HG03135 (cell line): ENCODE measurements at regions not wholly inside any gene's neighbourhood (a gene's known extent, or its start where the extent isn't known, plus 50 kb on each side); places are given as distances from the start of the nearest gene placed in this dataset.
"Not testable (repeated sequence)": the region's sequence is repeated elsewhere in the genome, so short reads cannot be mapped to it uniquely, and the experiment has no call there.

ENCODE experiments used
- ATAC-seq: cut with Tn5 transposase; IDR thresholded peaks from one replicate; pipeline ENCODE4 v1.9.1; 2021; ENCODE audit warnings: mild to moderate bottlenecking, moderate library complexity; ENCODE audit not compliant: unreplicated experiment

DNA sequence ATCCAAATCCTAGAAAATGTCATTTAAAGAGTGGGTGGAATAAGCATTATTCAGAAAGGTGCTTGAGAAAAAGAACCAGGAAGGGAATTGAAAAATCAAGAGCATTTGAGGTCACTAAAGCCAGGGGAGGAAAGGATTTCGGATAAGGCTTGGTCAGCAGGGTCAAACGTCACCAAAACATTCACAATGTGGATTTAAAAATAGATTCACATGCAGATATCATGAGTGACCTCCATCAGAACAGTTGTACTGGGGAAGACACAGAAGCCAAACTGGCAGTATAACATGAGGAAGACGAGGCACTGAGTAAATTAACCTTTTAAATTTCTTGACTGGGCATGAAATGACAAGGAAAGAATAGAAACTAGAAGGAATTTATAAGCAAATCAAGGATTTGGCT lies 175.1 kb upstream of the CCDC196 start:
- no peak for ATAC-seq

DNA sequence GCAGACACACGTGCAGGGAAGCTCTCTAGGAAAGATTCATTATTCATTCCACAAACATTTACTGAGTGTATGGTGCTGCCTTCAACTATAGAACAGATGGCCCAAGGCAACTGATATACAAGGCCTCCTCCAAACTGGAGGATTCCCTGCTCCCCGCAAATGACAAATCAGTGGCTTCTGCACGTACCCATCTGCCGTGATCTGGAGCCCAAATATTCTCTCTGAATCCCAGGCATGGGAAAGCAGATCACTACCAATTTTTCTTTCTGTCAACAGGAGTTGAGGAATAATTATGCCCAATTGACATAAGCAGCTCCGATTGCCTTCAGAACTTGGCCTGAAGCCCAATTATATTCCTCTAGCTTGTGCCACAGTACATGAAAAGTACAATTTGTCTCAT lies 174.2 kb upstream of the CCDC196 start:
- ATAC-seq, result no peak

DNA sequence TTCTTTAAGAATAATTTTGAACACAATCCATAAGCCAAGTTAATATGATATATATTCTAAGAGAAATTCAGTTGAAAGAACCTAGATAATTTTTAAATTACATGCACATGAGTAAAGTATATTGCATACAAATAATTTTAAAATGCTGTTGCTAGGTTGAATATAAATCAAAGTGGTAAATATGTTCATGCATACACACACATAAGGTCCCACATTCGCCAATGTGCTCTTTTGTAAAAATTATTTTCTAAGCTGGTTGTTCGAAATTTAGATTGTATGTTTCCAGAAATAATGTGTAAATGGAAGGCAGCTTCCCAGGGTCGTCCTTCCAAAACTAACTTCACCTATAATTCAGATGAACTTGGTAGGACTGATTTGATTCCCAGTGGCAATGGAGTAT lies 173.7 kb upstream of the CCDC196 start:
- ATAC-seq, result no peak

DNA sequence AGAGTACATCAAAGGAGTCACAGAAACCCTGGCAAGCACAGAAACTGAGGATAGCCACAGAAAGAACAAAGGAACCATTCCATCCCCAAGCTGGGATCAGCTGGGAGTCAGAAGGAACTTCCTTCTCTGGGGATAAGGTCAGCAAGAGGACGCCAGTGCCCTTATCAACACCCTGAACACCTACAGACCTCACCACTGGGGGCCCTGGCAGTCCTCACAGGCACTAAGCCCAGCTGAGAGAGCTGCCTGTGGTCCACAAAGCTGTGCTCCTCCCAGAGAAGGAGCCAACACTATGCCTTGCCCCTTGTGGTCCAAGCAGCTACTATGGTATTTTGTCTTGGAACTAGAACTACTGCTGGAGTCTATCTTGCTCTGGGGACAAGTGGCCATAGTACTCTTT lies 171.1 kb upstream of the CCDC196 start:
- no peak for ATAC-seq

DNA sequence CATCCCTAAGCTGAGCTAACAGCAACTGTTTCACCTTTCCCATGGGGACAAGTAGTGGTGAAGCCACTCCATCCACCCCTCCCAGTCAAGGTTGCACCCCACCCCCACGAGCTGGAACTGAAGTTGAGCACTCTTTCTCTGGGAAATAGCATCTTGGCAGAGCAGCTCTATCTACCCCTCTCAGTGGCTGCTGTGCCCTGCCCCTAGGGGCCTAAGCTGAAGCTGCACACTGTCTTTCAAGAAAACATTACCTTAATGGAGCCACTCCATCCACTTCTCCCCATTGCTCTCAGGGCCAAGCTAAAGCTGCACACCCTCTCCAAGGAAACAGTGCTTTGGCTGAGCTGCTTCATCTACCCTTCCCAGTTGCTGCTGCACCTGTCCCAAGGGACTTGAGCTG lies 170.6 kb upstream of the CCDC196 start:
- ATAC-seq, result no peak

DNA sequence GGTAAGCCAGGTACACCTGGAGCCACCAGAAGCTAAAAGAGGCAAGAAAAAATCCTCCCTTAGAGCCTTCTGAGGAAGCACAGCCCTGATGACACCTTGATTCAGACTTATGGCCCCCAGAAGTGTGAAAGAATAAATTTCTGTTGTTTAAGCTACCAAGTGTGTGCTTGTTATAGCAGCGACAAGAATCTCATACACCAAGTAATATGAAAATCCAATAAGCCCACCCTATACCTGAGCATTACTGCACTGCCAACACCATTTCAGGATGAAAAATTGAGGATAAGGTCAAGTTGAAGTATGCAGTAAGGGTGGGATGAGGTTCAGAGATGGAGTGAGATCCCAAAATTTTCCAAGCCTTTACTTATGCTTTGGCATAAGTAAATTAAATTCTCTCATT lies 163.6 kb upstream of the CCDC196 start:
- no peak for ATAC-seq

DNA sequence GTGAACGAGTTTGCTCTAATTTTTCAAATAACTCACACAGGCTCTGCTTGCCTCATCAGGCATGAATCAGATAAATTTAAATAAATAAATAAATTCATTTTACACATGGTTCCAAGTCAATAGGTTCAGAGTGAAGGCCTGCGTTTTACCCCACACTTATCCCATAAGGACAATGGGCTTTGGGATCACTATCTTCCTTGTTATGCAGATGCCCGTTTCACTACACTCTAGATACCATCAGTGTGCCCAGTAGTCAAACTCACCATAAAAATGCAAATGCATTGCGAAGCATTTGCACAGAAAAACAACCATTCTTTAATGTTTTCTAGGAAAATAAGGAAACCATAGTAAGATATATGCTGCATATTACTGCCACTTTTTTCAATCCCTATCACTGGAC lies 155.9 kb upstream of the CCDC196 start:
- ATAC-seq, result no peak

DNA sequence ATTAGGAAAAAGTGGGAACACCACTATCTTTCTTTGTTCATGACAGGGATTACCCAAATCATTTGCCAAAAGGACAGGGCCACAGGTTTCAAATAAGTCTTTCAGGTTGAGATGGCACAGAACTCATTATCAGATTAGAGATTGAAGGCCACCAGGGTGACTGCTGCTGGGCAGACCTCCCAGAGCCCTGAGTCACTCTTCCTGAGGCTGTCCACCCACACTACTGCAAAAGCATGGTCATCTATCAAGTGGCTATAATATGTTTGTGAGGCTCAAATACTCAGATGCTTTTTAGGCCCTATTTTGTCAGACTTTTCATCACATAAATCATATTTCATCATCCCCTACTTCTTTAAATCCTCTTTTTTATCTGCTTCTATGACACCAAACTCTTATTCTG lies 155.3 kb upstream of the CCDC196 start:
- no peak for ATAC-seq

DNA sequence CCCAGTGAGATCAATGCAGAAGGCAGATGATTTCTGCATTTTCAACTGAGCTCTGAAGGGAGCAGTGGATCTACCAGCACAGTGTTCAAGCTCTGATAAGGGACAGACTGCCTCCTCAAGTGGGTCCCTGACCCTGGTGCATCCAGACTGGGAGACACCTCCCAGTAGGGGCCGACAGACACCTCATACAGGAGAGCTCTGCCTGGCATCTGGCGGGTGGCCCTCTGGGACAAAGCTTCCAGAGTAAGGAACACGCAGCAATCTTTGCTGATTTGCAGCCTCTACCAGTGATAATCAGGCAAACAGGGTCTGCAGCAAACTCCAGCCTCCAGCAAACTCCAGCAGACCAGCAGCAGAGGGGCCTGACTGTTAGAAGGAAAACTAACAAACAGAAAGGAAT lies 152.9 kb upstream of the CCDC196 start:
- not testable (repeated sequence) for ATAC-seq

DNA sequence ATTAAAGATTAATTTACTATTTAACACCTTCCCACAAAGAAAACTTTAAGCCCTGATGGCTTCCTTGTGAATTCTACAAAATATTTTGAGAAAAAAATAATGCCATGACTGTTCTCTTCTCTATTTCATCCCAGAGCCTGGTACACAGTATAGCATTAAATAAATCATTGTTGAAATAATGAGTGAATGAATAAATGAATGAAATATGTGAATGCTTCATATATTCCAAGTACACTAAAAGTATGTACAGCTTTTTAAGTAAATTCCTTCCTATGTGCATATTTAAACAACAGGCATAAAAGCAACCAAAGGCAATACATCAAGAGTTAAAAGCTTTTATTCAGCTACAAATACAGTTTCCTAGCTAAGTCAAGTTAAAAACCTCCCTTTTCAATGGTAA lies 144.9 kb upstream of the CCDC196 start:
- ATAC-seq, result no peak

DNA sequence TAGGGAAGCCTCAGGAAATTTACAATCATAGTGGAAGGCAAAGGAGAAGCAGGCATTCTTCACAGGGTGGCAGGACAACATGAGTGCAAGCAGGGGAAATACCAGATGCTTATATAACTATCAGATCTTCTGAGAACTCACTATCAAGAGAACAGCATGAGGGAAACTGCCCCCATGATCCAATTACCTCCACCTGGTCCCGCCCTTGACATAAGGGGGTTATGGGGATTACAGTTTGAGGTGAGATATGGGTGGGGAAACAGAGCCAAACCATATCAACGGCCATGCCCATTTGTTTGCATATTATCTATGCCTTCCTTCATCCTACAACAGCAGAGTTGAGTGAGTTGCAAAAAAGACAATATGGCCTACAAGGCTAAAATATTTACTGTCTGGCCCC lies 140.2 kb upstream of the CCDC196 start:
- ATAC-seq, result no peak

DNA sequence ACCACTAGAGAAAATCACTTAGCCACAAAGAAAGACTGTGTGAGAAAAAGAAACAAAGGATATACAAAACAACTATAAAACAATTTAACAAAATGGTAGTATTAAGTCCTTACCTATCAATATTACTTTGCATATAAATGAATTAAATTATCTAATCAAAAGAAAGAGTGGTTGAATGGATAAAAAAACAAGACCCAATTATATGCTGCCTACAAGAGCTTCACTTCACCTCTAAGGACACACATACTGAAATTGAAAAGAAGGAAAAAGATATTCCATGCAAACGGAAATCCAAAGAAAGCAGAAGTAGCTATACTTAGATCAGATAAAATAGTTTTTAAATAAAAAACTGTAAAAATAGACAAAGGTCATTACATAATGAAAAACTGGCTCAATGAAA lies 134.9 kb upstream of the CCDC196 start:
- no peak for ATAC-seq

DNA sequence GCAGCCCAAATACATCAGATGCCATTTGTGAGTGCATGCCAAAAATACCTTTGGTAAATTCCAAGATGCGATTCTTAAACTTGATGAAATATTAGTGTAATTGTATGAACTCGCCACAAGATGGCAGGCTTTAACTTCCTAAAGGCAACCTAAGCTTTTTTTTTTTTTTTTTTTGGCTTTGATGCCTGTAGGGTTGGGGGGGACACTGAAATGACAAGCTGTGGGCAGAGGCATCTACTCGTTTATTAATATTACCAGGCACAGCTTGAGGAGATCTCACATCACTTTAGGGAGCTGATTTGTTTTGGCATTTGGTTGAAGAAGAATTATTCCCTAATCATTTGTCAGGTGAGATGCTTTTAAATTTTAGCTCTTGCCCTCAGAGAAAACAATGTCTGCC lies 126.7 kb upstream of the CCDC196 start:
- ATAC-seq, result no peak

DNA sequence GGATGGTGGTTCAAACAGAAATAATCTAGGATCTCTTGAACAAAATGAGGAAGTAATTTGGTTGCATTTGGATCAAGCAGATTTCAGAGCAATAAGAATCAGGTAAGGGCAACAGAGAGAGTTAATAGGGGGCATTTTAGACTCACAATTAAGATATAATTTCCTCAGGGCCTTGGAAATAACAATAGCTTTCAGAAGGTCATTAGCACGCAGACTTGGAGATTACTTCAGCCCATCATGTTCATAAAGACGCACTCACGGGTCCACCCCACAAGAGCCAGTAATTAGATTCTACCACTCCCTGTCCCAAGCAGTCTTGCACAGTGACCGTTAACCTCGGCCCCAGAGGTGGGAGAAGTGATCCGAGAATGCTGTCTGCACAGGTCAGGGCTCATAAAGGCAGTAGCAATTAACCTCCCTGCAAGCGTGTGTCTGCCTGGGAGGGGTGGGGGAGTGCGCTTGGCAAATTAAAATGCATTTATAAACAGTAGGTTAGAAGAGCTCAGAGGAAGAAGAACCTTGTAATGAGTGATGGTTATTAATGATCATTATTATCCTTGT lies 125.7 kb upstream of the CCDC196 start:
- ATAC-seq, result no peak

DNA sequence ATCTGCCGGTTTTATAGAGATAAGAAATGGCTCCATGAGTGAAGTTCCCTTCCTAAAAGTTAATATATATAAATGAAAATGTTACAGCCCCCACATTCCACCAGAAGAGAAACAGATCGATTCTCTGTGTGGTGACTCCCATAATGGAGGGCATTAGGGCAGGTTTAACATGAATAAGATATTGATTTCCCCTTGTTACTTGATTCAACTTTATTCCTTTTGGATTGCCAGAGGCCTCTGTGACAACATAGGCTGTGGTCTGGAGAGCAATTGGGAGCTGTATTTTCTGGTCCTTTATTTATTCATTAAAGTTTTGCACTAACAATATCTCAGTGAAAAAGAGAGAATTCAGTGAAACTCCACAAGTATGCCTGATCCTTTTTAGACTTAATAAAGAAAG lies 125.2 kb upstream of the CCDC196 start:
- ATAC-seq, result no peak

DNA sequence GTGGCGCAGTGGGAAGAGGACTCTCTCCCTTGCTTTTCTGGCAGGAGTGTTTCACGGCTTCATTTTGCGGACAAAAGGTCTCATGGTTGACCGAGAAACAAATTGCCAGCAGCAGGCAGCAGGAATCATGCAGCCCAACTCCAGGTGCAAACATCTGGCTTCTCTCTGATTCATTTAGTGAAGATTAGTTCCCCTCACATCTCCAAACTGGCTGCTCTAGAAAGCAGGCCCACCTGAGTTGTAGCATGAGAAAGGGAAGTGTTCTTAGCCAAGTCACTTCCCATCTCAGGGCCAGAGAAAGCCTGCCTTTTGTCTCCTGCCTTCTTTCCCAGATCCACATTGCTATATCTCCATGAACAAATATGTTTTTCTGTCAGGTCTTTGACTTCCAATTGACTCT lies 120.8 kb upstream of the CCDC196 start:
- ATAC-seq, result no peak

DNA sequence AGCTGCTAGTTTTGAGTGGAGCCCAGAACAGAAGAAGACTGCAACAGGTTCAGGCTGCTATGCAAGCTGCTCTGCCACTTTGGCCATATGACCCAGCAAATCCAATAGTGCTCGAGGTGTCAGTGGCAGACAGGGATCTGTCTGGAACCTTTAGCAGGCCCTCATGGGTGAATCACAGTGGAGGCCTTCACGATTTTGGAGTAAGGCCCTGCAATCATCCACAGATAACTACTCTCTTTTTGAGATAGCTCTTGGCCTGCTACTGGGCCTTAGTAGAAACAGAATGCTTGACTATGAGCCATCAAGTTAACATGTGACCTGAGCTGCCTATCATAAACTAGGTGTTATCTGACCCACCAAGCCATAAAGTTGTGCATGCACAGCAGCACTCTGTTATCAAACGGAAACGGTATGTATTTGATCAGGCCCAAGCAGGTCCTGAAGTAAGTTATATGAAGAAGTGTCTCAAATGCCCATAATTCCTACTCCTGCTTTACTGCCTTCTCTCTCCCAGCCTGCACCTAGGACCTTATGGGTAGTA lies 116.9 kb upstream of the CCDC196 start:
- ATAC-seq, result no peak

DNA sequence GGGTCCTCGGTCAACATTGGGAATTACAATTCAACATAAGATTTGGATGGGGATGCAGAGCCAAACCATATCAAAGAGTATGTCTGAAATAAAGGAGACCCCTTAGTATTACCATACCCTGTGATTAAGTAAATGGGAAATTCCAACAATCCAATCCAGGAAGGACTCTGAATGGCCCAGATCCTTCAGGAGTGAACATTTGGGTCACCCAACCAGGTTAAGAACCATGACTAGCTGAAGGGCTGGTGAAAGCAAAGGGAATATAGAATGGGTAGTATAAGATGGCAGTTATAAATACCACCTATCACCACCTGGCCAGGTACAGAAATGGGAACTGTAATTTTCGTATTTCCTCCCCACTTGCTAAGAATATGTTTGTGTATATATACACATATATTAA lies 114.4 kb upstream of the CCDC196 start:
- no peak for ATAC-seq

DNA sequence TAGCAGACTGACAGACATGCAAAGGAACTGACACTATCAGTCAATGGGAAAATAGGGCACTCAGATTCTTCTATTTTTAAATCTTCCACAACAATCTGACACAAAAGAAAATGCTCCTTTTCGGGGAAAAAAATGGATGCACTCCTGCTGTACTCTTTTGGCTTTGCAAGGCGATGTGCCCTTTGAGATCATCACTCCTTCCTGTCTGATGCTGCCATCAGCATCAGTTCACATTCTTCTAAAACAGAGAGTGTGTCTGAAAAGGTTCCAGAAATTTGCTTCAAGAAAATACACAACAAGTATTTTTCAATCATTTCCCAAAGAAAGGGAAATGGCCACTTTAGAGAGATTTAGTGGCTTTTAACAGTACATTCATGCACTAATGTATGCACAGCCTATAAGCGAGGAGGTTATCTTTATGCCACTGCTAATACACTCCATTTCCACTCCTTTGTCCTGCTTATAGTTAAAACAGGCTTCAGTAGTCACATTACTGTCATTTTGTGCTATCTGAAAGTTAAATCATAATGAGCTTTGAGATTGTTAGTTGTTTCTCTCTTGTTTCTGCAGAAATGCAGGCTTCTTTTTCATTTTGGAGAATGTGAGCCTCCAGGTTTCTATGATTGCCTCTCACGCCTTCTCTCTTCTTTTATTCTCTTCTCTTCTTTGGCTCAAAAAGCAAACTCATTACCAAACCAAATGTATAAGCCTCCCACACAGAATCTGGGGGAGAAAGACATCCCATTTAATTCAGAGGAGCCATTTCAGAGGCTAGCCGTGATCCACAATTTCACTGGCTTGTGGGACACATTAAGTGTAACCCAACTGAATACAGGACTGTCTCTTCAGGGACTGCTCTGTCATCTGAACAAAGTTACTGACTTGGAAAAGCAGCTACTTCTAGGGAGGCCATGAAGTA lies 110.9 kb upstream of the CCDC196 start:
- no peak for ATAC-seq

DNA sequence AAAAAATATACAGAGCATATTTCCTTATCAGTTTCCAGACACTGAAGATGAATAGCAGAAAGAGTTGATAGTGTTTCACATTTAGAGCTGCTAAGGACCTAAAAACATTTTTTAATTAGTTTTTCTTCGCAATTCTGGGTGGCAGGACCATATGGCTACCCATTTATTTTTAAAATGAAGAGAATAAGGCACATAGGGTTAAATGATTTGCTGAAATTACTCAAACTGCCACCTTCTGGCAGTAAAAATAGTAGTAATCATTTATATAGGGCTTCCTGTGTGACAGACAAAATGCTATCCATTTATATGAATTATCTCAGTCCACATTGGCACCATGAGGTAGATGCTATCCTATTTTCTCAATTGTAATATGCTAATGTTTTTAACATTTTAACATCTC lies 108.6 kb upstream of the CCDC196 start:
- no peak for ATAC-seq

DNA sequence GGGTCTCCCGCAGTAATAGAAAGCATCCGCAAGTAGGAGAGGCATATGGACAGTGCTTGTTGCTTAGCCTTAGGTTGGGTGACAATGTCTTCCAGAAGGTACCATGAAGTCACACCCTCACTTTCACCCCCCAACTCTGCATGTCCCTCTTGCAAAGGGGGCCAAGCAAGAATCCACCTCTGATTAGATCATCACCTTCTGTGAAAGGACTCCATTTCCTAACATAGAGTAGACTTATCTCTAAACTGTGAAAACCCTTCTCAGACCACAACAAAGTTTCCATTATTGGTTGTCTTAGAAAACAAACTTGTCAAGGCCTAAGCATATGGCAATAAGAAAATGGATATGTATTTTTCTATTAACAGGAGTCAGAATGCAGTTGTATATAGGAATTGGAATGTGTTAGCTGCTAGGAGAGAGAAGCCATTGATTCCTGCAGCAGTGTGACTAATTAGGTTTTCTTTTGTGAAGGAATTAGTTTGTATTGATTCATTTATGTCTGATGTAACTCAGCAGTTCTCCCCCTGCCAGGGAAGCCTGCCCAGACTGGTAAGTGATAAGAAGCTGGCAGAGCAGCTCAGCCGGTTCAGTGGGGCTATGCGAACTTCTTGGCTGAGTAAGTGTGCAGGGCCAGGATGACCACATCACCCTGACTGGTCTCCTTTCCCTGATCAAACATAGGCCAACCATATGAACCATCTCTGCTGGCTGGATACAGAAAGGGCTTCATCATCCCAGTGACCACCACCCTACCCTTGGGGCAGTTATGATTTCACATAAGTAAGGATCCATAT lies 107.3 kb upstream of the CCDC196 start:
- no peak for ATAC-seq

DNA sequence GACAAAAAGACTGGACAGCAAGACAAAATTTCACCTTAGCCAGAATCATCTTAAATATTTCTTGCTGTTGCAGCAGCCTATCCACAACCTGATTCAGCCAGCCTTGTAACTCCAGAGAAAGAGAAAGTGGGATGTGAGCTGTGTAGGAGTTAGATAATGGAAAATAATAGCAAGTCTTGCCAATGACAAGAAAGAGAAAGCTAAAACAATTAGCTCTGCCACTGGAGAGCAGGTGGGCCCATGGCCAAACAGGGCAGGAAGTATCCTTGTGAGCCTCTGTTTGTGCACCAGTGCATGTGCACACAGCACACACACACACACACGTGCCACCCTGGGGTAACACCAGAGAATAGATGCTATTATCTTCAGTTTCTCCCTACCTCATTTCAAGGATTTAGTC lies 106.0 kb upstream of the CCDC196 start:
- no peak for ATAC-seq
